Left ventricle myocardium inferior (tissue), 1 donor: ENCODE measurements at regions not wholly inside any gene's neighbourhood (a gene's known extent, or its start where the extent isn't known, plus 50 kb on each side); places are given as distances from the start of the nearest gene placed in this dataset.

ENCODE experiments used
- DNase-seq: peaks from one replicate; pipeline ENCODE4 v3.0.0-alpha.2; 2020
- H3K27ac ChIP-seq: fragments of 200-600 bp; replicated peaks from 2 replicates; pipeline ENCODE4 v1.8.0; 2021
- H3K27me3 ChIP-seq: fragments of 200-600 bp; 2 replicates; pipeline ENCODE4 v1.8.0; 2021; ENCODE audit warnings: low read depth
- H3K36me3 ChIP-seq: fragments of 200-600 bp; 2 replicates; pipeline ENCODE4 v1.8.0; 2021
- H3K4me1 ChIP-seq: fragments of 200-600 bp; 2 replicates; pipeline ENCODE4 v1.8.0; 2021
- H3K4me3 ChIP-seq: fragments of 200-600 bp; 2 replicates; pipeline ENCODE4 v1.8.0; 2021; ENCODE audit warnings: mild to moderate bottlenecking, moderate library complexity
- H3K9me3 ChIP-seq: fragments of 200-600 bp; replicated peaks from 2 replicates; pipeline ENCODE4 v1.8.0; 2021
- intact Hi-C: fragments of 100-400 bp; cut with micrococcal nuclease; formaldehyde crosslinking; loops from one replicate; pipeline ENCODE4 v1.11.0; 2022
- TF ChIP-seq, protein P1 (sequence below): fragments of 200-600 bp; IDR thresholded peaks from 2 replicates; pipeline ENCODE4 v1.8.0; 2021; ENCODE audit warnings: antibody characterized with exemption, mild to moderate bottlenecking, borderline replicate concordance
- donor health status: DM: no; HTN: yes; CAD: no; lungs with severe emphysema.

DNA sequence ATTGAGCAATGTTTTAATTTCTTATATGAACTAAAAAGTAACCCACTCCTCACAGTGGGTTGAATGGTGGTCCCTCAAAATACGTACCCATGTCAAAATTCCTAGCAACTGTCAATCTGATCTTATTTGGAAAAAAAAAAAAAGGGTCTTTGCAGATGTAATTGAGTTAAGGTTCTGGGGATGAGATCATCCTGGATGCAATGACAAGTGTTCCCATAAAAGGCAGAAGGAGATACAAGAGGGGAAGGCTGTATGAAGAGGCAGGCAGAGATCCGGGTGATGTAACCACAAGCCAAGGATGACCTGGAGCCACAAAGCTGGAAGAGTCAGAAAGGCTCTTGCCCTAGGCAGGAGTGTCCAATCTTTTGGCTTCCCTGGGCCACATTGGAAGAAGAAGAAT lies 516.3 kb upstream of the MKI67 start:
- intact Hi-C loops, result no loop called here
- peaks cover 22% of the 10 kb centered on the region for H3K27me3 ChIP-seq
- no peak overlapping the region for H3K4me3 ChIP-seq
- no peaks in the 10 kb centered on the region for H3K4me1 ChIP-seq
- peaks cover 22% of the 10 kb centered on the region for H3K9me3 ChIP-seq
- no peak for DNase-seq
- H3K36me3 ChIP-seq, result no peaks in the 10 kb centered on the region
- no peak overlapping the region for H3K27ac ChIP-seq
- TF ChIP-seq, protein P1, sequence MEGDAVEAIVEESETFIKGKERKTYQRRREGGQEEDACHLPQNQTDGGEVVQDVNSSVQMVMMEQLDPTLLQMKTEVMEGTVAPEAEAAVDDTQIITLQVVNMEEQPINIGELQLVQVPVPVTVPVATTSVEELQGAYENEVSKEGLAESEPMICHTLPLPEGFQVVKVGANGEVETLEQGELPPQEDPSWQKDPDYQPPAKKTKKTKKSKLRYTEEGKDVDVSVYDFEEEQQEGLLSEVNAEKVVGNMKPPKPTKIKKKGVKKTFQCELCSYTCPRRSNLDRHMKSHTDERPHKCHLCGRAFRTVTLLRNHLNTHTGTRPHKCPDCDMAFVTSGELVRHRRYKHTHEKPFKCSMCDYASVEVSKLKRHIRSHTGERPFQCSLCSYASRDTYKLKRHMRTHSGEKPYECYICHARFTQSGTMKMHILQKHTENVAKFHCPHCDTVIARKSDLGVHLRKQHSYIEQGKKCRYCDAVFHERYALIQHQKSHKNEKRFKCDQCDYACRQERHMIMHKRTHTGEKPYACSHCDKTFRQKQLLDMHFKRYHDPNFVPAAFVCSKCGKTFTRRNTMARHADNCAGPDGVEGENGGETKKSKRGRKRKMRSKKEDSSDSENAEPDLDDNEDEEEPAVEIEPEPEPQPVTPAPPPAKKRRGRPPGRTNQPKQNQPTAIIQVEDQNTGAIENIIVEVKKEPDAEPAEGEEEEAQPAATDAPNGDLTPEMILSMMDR, result no peak

DNA sequence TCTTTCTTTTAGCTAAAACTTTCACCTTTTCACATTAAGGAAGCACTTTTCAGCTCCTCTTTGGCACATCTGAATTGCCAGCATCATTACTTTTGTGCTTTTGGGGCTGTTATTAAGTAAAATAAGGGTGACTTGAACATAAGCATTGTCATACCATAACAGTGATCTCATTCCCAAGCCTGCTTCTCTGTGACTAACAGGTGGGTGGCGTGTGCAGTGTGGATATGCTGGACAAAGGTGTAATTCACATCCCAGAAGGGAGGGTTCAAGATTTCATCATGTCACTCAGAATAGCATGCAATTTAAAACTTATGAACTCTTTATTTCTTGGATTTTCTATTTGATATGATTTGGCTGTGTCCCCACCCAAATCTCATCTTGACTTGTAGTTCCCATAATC lies 517.4 kb upstream of the MKI67 start:
- peaks cover 25% of the 10 kb centered on the region for H3K27me3 ChIP-seq

DNA sequence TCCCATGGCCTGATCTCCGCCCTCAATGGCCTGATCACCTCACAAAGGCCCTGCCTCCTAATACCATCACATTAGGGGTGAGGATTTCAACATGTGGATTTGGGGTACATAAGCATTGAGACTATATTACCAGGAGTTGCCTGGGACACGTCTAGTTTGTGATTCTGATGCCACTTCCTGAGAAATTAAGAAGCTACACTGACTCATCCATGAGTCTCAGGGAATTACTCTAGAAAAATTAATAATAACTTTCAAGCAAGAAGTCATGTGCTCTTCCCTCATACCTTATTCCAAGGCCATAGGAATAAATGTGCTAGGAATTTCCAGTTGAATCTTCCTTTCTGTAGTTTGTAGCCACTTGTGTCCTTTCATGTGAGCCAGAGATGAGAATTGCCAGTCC lies 519.3 kb upstream of the MKI67 start:
- Histone ChIP-seq H3K9me3 (no peaks in the 10 kb centered on the region), H3K36me3 (no peaks in the 10 kb centered on the region), H3K4me3 (no peak overlapping the region), H3K27ac (no peak overlapping the region), H3K4me1 (no peaks in the 10 kb centered on the region), H3K27me3 (peaks cover 25% of the 10 kb centered on the region)
- TF ChIP-seq, protein P1, result no peak
- DNase-seq, result no peak
- intact Hi-C loops, result no loop called here

More for the DNA sequence above, 517.4 kb upstream of the MKI67 start:
- no peak overlapping the region for H3K4me3 ChIP-seq
- H3K27ac ChIP-seq, result no peak overlapping the region
- no peaks in the 10 kb centered on the region for H3K36me3 ChIP-seq
- TF ChIP-seq, protein P1, result no peak
- DNase-seq, result no peak
- intact Hi-C loops, result no loop called here
- H3K4me1 ChIP-seq, result no peaks in the 10 kb centered on the region
- H3K9me3 ChIP-seq, result peaks cover 13% of the 10 kb centered on the region

DNA sequence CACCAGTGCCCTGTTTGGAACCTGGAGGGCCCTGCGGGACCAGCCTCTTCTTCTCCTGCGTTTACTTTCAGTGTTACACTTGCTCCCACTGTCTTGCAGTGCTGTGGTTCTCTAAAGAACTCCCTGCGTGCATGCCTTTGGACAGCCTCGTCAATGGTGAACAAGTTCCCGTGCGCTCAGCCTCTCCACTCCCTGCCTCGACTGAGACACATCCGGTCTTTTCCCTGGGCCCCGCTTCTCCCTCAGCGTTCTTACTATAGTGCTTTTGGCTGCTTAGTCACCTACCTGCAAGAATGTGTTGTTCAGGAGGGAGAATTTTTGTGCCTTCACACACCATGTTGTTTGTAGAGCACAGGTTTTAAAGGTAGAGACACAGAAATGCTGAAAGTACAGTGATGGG lies 520.7 kb upstream of the MKI67 start:
- Histone ChIP-seq H3K4me1 (no peaks in the 10 kb centered on the region), H3K27ac (no peak overlapping the region), H3K4me3 (no peak overlapping the region), H3K36me3 (no peaks in the 10 kb centered on the region), H3K9me3 (no peaks in the 10 kb centered on the region), H3K27me3 (peaks cover 28% of the 10 kb centered on the region)
- intact Hi-C loops, result no loop called here
- DNase-seq, result no peak
- TF ChIP-seq, protein P1, result no peak

DNA sequence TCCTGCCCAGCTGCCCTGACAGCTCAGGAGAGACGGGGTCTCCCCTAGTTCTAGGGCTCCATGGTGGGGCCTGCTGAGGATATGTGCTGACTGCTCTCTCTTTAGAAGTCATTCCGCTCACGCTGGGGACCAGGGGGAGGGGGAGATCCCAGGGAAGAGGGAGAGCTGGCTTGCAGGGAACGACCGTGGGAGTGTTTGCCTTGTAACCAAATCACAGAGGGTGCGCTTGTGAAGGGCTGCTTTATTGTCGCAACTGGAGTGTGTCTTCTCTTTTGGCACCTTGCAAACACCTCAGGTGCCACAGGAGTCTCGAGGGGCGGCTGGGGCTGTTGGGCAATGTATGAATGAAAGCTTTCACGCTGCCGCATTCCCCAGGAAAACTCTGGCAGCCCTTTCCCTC lies 531.3 kb upstream of the MKI67 start:
- Histone ChIP-seq H3K9me3 (peaks cover 2% of the 10 kb centered on the region), H3K27ac (no peak overlapping the region), H3K4me3 (no peak overlapping the region), H3K27me3 (peaks cover 34% of the 10 kb centered on the region), H3K4me1 (no peaks in the 10 kb centered on the region), H3K36me3 (no peaks in the 10 kb centered on the region)
- no peak for DNase-seq
- intact Hi-C loops, result no loop called here
- TF ChIP-seq, protein P1, result no peak

DNA sequence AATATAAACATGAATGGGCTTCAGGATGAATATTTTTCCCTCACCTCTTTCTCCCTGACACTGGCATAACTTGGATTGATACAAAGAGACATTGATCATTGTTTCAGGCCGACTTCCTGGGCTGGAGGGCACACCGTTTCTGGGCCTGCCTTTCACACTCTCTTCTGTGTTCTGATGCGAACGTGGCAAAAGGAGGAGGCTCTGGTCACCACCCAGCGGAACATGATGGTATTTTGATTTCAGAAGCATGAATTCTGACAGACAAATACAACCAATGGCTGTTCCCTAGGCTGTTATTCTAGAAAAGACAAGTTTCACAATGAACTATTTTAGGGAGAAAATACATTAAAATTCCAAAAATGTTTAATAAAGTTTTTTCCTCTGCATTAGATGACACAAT lies 534.5 kb upstream of the MKI67 start:
- Histone ChIP-seq H3K36me3 (no peaks in the 10 kb centered on the region), H3K27me3 (peaks cover 34% of the 10 kb centered on the region), H3K4me1 (no peaks in the 10 kb centered on the region), H3K27ac (no peak overlapping the region), H3K9me3 (peaks cover 19% of the 10 kb centered on the region), H3K4me3 (no peak overlapping the region)
- TF ChIP-seq, protein P1, result no peak
- no peak for DNase-seq
- intact Hi-C loops, result no loop called here
